ENCODE measurements at regions not wholly inside any gene's neighbourhood (a gene's known extent, or its start where the extent isn't known, plus 50 kb on each side); places are given as distances from the start of the nearest gene placed in this dataset.

DNA sequence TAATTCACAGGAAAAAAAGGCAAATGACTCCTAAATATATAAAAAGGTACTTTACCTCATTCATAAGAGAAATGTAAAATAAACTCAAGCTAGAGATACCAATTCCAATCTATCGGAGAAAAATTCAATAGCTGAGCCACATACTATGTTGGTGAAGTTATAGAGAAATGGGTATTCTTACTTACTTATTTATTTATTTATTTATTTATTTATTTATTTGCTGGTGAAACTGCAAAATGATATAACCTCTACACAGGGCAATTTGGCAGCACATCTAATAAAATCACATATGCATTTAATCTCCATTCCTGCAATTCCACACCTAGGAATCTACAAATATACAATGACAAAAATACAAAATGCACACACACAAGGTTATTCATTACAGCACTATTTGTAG lies 117.5 kb upstream of the TMEM168 start:
- no CpG with 5 or more reads among the region's 1 CpG for WGBS (ENCODE audit: insufficient coverage)
- peaks cover 10% of the 10 kb centered on the region for H3K9me3 ChIP-seq (replicated peaks; ENCODE audit: control insufficient read depth, low read depth, low read length)
- no peaks in the 10 kb centered on the region for H3K27me3 ChIP-seq (ENCODE audit: control insufficient read depth, insufficient read depth, low read length)
- no peaks in the 10 kb centered on the region for H3K4me1 ChIP-seq (ENCODE audit: control insufficient read depth, insufficient read depth, low read length)
- H3K27ac ChIP-seq (ENCODE audit: low read length): no peak overlapping the region
- DNase-seq: no peak
- no peak overlapping the region for H3K4me3 ChIP-seq (ENCODE audit: low read length)
- peaks cover 5% of the 10 kb centered on the region for H3K36me3 ChIP-seq (ENCODE audit: control insufficient read depth, insufficient read depth, low read length)

DNA sequence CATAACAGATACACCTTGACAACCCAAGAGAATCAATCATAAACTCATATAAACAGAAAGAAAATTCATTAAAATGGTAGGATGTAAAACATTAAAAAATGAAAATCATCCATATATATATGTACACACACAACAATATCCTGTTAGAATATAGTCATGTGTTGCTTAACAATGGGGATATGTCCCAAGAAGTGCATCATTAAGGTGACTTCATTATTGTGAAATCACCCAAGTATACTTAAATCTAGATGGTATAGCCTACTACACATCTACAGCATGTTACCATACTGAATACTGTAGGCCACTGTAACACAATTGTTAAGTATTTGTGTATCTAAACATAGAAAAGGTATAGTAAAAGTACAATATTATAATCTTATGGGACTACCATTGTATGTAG lies 115.8 kb upstream of the TMEM168 start:
- H3K27ac ChIP-seq (ENCODE audit: low read length): no peak overlapping the region
- no peaks in the 10 kb centered on the region for H3K27me3 ChIP-seq (ENCODE audit: control insufficient read depth, insufficient read depth, low read length)
- H3K4me3 ChIP-seq (ENCODE audit: low read length): no peak overlapping the region
- H3K4me1 ChIP-seq (ENCODE audit: control insufficient read depth, insufficient read depth, low read length): no peaks in the 10 kb centered on the region
- peaks cover 15% of the 10 kb centered on the region for H3K9me3 ChIP-seq (replicated peaks; ENCODE audit: control insufficient read depth, low read depth, low read length)
- DNase-seq: no peak
- H3K36me3 ChIP-seq (ENCODE audit: control insufficient read depth, insufficient read depth, low read length): peaks cover 2% of the 10 kb centered on the region

DNA sequence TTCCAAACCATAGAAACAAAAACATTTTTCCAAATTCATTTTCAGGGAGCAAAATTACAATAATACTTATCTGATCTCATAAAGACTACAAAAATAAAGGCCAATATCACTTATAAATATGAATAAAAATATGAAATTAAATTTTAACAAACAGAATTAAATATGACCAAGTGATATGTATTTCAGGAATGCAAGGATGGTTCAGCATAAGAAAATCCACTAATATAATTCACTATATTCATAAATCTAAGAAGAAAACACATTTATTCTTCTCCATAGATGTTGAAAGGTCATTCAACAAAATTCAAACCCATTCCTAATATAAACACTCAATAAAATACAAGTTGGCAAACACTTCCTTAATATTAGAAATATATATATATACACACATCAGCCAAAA lies 115.2 kb upstream of the TMEM168 start:
- H3K36me3 ChIP-seq (ENCODE audit: control insufficient read depth, insufficient read depth, low read length): no peaks in the 10 kb centered on the region
- no peaks in the 10 kb centered on the region for H3K4me1 ChIP-seq (ENCODE audit: control insufficient read depth, insufficient read depth, low read length)
- H3K27ac ChIP-seq (ENCODE audit: low read length): no peak overlapping the region
- H3K4me3 ChIP-seq (ENCODE audit: low read length): no peak overlapping the region
- peaks cover 14% of the 10 kb centered on the region for H3K9me3 ChIP-seq (replicated peaks; ENCODE audit: control insufficient read depth, low read depth, low read length)
- H3K27me3 ChIP-seq (ENCODE audit: control insufficient read depth, insufficient read depth, low read length): no peaks in the 10 kb centered on the region
- no peak for DNase-seq

DNA sequence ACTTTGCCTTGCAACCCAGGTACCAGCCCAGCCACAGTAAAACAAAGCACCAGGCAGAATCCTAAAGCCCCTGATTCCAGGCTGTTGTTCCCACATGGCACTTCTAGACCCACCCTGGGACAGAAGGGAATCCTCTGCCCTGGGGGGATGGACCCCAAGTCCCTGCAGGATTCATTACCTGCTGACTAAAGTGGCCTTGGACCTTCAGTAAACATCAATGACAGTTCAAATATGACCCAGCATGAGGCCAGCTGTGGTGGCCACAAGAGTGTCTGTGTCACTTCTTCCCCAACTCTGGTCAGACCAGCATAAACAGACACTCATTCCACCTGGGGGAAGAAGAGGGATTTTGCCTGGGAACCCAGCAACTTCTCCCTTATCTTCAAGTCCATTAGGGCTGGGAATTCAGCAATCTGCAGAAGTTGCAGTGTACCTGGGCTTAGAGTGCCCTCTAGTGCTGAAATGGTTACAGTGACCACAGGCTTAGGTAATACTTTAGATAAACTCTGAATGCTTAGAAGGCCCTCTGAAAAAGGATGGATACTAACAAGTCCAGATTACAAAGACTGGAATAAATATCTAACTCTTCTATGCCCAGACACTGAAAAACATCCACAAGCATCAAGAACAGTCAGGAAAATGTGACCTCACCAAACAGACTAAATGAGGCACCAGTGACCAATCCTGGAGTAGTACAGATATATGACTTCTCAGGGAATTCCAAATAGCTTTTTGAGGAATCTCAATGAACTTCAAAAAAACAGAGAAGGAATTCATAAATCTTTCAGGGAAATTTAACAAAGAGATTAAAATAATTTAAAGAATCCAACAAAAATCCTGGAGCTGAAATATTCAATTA lies 108.5 kb upstream of the TMEM168 start:
- Histone ChIP-seq H3K27me3 (ENCODE audit: control insufficient read depth, insufficient read depth, low read length) (no peaks in the 10 kb centered on the region), H3K36me3 (ENCODE audit: control insufficient read depth, insufficient read depth, low read length) (peaks cover 10% of the 10 kb centered on the region), H3K27ac (ENCODE audit: low read length) (no peak overlapping the region), H3K9me3 (replicated peaks; ENCODE audit: control insufficient read depth, low read depth, low read length) (peaks cover 23% of the 10 kb centered on the region), H3K4me3 (ENCODE audit: low read length) (no peak overlapping the region), H3K4me1 (ENCODE audit: control insufficient read depth, insufficient read depth, low read length) (no peaks in the 10 kb centered on the region)
- peak; percentile 35 for DNase-seq

GRCh38 chr7:112897839-112898431 lies 107.7 kb upstream of the TMEM168 start:
- Histone ChIP-seq H3K9me3 (replicated peaks; ENCODE audit: control insufficient read depth, low read depth, low read length) (peaks cover 25% of the 10 kb centered on the region), H3K27ac (ENCODE audit: low read length) (no peak overlapping the region), H3K27me3 (ENCODE audit: control insufficient read depth, insufficient read depth, low read length) (no peaks in the 10 kb centered on the region), H3K4me3 (ENCODE audit: low read length) (no peak overlapping the region), H3K36me3 (ENCODE audit: control insufficient read depth, insufficient read depth, low read length) (peaks cover 16% of the 10 kb centered on the region), H3K4me1 (ENCODE audit: control insufficient read depth, insufficient read depth, low read length) (no peaks in the 10 kb centered on the region)
- DNase-seq: no peak
- 100% methylated on average over 1 of the region's 2 CpGs for WGBS (ENCODE audit: insufficient coverage)

GRCh38 chr7:112896026-112896601 lies 105.9 kb upstream of the TMEM168 start:
- peak; percentile 40 for DNase-seq
- no peak overlapping the region for H3K27ac ChIP-seq (ENCODE audit: low read length)
- WGBS (ENCODE audit: insufficient coverage): no CpG with 5 or more reads among the region's 10 CpGs
- peaks cover 18% of the 10 kb centered on the region for H3K36me3 ChIP-seq (ENCODE audit: control insufficient read depth, insufficient read depth, low read length)
- no peaks in the 10 kb centered on the region for H3K4me1 ChIP-seq (ENCODE audit: control insufficient read depth, insufficient read depth, low read length)
- H3K9me3 ChIP-seq (replicated peaks; ENCODE audit: control insufficient read depth, low read depth, low read length): peaks cover 19% of the 10 kb centered on the region
- H3K27me3 ChIP-seq (ENCODE audit: control insufficient read depth, insufficient read depth, low read length): no peaks in the 10 kb centered on the region
- H3K4me3 ChIP-seq (ENCODE audit: low read length): no peak overlapping the region

GRCh38 chr7:112892263-112892662 lies 102.1 kb upstream of the TMEM168 start:
- H3K9me3 ChIP-seq (replicated peaks; ENCODE audit: control insufficient read depth, low read depth, low read length): peaks cover 2% of the 10 kb centered on the region
- H3K4me1 ChIP-seq (ENCODE audit: control insufficient read depth, insufficient read depth, low read length): no peaks in the 10 kb centered on the region
- H3K27ac ChIP-seq (ENCODE audit: low read length): no peak overlapping the region
- H3K27me3 ChIP-seq (ENCODE audit: control insufficient read depth, insufficient read depth, low read length): no peaks in the 10 kb centered on the region
- H3K4me3 ChIP-seq (ENCODE audit: low read length): no peak overlapping the region
- no peak for DNase-seq
- peaks cover 15% of the 10 kb centered on the region for H3K36me3 ChIP-seq (ENCODE audit: control insufficient read depth, insufficient read depth, low read length)
- WGBS (ENCODE audit: insufficient coverage): no CpG with 5 or more reads among the region's 2 CpGs

- H3K27ac ChIP-seq (ENCODE audit: low read length): no peak overlapping the region
- H3K9me3 ChIP-seq (replicated peaks; ENCODE audit: control insufficient read depth, low read depth, low read length): peaks cover 2% of the 10 kb centered on the region
- no peaks in the 10 kb centered on the region for H3K4me1 ChIP-seq (ENCODE audit: control insufficient read depth, insufficient read depth, low read length)
- no peaks in the 10 kb centered on the region for H3K27me3 ChIP-seq (ENCODE audit: control insufficient read depth, insufficient read depth, low read length)
- H3K4me3 ChIP-seq (ENCODE audit: low read length): no peak overlapping the region
- peaks cover 15% of the 10 kb centered on the region for H3K36me3 ChIP-seq (ENCODE audit: control insufficient read depth, insufficient read depth, low read length)
- DNase-seq: no peak
Observed at GRCh38 chr7:112891698-112892097, 101.5 kb upstream of the TMEM168 start.

GRCh38 chr7:112889834-112890438 lies 99.7 kb upstream of the TMEM168 start:
- no peak overlapping the region for H3K4me3 ChIP-seq (ENCODE audit: low read length)
- no peak overlapping the region for H3K27ac ChIP-seq (ENCODE audit: low read length)
- no peak for DNase-seq
- H3K9me3 ChIP-seq (replicated peaks; ENCODE audit: control insufficient read depth, low read depth, low read length): peaks cover 2% of the 10 kb centered on the region
- H3K27me3 ChIP-seq (ENCODE audit: control insufficient read depth, insufficient read depth, low read length): no peaks in the 10 kb centered on the region
- H3K36me3 ChIP-seq (ENCODE audit: control insufficient read depth, insufficient read depth, low read length): peaks cover 15% of the 10 kb centered on the region
- no peaks in the 10 kb centered on the region for H3K4me1 ChIP-seq (ENCODE audit: control insufficient read depth, insufficient read depth, low read length)
- WGBS (ENCODE audit: insufficient coverage): 77% methylated on average over 3 of the region's 6 CpGs

GRCh38 chr7:112889268-112889667 lies 99.1 kb upstream of the TMEM168 start:
- Histone ChIP-seq H3K4me1 (ENCODE audit: control insufficient read depth, insufficient read depth, low read length) (no peaks in the 10 kb centered on the region), H3K4me3 (ENCODE audit: low read length) (no peak overlapping the region), H3K27ac (ENCODE audit: low read length) (no peak overlapping the region), H3K27me3 (ENCODE audit: control insufficient read depth, insufficient read depth, low read length) (no peaks in the 10 kb centered on the region), H3K9me3 (replicated peaks; ENCODE audit: control insufficient read depth, low read depth, low read length) (peaks cover 2% of the 10 kb centered on the region), H3K36me3 (ENCODE audit: control insufficient read depth, insufficient read depth, low read length) (peaks cover 11% of the 10 kb centered on the region)
- no CpG with 5 or more reads among the region's 2 CpGs for WGBS (ENCODE audit: insufficient coverage)
- no peak for DNase-seq
